ENCODE measurements at regions not wholly inside any gene's neighbourhood (a gene's known extent, or its start where the extent isn't known, plus 50 kb on each side); places are given as distances from the start of the nearest gene placed in this dataset.
A peak's percentile ranks its signal among the peaks of the same experiment; 100 is the strongest.

GRCh38 chr13:99027661-99028425 is 50.0 kb upstream of the DOCK9 start:
- DNase-seq (ENCODE audit: low read depth), result no peak

- DNase-seq (ENCODE audit: low read depth), result no peak
Measured at GRCh38 chr13:99028890-99029289, 51.0 kb upstream of the DOCK9 start.

- DNase-seq (ENCODE audit: low read depth), result no peak
Measured at GRCh38 chr13:99029576-99029975, 51.7 kb upstream of the DOCK9 start.

DNA sequence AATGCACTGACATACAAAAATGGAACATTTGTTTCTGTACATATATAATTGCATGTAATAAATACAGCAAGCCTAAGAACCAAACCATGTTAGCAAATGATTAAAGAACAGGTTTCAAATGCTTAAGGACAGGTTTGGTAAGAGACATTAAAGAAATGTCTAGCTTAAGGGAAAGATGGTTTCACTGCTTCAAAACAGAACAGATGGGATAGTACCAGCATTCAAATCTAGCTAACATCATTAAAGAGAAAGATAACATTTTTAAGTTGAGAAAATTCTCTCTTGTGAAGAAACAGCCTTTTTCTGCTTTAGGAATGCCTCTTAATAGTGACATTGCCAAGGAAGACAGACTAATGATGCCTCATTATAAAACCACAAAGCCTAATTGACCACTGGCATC is 52.5 kb upstream of the DOCK9 start:
- no peak for DNase-seq (ENCODE audit: low read depth)

DNA sequence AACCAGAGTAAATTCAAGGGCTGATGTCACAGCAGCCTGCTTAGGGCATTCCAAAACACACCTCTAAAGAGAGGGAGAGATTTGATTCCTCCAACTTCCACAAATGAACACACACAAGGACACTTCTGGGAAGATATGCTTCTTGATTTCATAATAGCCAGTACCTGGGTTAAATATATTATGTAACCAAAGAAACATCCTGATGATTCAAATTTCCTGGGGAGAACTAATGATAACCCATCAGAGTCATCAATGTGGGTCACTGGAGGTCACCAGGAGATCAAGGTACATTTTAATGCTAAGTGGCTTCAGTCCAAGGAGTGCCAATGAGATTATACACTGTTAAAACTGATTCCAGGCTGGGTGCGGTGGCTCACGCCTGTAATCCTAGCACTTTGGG is 54.0 kb upstream of the DOCK9 start:
- no peak for DNase-seq (ENCODE audit: low read depth)

DNA sequence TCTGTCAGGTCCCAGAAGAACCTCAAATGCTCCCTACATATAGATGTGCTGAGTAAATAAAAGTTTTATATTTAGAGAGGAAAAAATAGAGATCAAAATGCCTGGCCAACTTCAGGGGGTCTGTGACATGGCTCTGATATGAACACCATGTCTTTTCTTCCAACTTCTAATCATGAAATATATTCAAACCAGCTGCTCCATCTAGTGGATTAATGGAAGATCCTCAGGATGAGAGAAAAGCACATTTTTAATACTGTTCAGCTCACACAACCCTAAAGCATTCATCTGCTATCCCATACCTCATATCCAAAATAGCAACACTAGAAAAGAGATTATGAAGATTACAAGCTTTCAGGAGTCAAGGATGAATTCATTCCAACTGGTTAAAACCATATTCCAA is 56.0 kb upstream of the DOCK9 start:
- peak; percentile 19 for DNase-seq (ENCODE audit: low read depth)

DNA sequence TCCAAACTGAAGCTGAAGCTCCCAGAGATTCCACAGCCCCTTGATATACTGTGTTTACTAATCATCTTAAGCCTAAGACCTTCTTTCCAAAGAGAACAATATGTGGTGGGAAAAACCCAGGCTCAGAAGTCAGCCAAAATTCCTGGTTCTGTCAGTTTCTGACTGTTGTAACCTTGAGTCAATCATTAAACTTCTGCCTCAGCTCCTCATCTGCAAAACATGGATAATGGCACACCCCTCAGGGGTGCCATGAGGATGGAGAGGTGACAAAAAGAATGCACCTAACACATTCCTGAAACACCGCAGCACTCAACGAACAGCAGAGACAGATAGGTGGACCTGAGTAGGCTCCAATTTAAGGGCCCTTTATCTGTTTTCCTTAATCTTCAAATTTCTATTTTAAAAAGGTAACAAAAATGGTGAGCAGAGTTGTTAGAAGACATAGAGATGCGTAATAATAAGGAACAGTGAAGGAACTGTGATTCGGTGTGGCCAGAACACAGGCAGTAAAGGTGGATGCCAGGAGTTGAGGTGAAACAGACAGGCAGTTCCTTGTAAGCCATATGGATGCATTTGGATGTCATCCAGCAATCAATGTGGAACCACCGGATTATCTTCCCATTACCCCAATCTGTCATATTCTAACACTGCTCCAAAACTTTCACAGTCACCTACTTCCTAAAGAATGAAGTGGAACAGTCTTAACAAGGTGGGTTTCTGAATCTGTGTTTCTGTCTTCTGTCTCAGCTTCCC is 56.6 kb upstream of the DOCK9 start:
- DNase-seq (ENCODE audit: low read depth), result no peak

DNA sequence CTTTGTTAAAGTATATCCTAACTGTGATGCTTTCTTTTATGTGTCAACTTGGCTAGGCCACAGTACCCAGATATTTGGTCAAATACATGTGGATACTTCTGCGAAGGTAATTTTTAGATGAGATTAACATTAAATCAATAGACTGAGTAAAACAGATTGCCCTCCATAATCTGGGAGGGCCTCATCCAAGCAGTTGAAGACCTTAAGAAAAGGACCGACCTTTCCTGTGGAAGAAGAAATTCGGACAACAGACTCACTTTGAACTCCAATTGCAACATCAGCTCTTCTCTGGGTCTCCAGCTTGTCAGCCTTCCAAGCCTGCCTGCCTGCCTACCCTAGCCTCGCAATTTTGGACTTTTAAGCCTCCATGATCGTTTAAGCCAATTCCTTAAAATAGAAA is 57.9 kb upstream of the DOCK9 start:
- no peak for DNase-seq (ENCODE audit: low read depth)

DNA sequence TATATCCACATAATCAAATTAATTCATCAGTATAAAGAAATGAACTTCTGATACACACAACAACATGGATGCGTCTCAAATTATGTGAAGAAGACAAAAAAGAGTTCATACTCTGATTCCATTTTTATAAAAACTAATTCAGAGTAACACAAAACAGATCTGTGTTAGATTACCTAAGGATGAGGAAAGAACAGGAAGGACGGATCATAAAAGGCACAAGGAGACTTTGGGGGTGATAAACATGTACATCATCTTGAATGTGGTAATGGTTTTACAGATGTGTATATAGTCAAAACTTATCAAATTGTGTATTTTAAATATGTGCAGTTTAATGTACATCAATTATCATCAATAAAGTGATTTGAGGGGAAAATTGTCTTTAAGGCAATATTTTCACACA is 59.9 kb upstream of the DOCK9 start:
- DNase-seq (ENCODE audit: low read depth), result no peak

- peak; percentile 21 for DNase-seq (ENCODE audit: low read depth)
Measured at GRCh38 chr13:99039718-99040280, 61.9 kb upstream of the DOCK9 start.

- DNase-seq (ENCODE audit: low read depth), result no peak
Measured at GRCh38 chr13:99040536-99041131, 62.8 kb upstream of the DOCK9 start.

- no peak for DNase-seq (ENCODE audit: low read depth)
Measured at GRCh38 chr13:99041337-99041736, 63.5 kb upstream of the DOCK9 start.

DNA sequence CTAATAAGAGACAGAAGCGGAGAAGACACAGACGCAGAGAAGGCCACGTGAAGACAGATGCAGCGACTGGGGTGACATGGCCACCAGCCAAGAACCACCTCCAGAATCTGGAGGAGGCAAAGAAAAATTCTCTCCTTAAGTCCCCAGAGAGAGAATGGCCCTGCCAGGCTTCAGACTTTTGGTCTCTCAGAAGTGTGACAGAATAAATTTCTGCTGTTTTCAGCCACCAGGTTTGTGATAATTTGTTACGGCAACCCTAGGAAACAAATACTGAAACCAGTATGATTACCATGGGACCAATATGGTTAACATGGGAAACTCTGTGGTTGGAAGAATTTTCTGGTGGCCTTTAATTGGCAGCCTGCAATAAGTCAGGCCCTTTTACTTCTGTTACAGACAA is 63.9 kb upstream of the DOCK9 start:
- no peak for DNase-seq (ENCODE audit: low read depth)

DNA sequence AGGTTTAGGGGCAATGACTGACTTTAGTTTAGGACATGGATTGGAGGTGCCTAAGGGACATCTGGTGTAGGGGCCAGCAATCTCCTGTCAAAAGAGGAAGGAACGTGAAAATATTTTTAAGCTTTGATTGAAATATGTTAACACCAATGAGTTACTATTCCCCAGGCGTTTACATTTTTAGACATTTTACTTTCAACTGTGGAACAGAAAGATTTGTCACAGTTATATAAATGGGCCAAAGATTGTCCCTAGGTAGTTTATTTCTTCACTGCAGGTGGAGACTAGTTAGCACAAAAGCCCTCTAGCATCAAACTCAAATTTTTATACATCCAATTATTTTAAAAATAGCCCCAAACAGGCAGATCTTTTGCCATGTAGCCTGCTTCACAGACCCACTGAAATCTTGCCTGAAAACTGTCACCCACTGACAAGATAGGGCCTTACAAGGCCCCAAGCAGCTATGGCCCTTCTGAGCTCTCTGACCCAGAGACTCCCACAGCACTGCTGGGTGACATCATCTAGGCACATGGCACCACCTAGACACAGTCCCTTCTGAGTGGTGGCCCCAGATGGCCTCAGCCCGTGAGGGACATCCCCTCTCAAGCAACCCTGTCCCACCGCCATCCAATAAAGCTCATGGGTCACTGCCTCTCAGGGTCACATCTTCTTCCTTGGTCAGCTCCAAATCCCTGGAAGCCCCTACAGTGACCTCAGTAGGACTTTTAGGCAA is 64.8 kb upstream of the DOCK9 start:
- DNase-seq (ENCODE audit: low read depth), result no peak

- no peak for DNase-seq (ENCODE audit: low read depth)
Measured at GRCh38 chr13:99043831-99044231, 66.0 kb upstream of the DOCK9 start.

DNA sequence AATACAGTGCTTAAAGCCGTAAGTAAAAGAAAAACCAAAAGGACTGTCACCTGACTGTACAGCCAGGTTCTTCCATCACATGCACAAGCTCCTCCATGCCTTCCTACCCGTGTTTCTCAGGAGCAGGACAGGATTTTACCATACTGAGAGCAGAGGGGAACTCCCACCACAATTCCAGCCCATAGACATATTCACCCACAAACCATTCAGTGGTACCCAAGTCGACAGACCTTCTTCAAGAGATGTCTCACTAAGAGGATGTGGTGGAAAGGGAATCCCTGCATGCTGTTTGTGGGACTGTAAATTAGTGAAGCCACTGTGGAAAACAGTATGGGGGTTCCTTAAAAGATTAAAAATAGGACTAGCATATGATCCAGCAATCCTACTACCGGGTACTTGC is 66.9 kb upstream of the DOCK9 start:
- DNase-seq (ENCODE audit: low read depth), result no peak

GRCh38 chr13:99045396-99045795 is 67.5 kb upstream of the DOCK9 start:
- peak; percentile 60 for DNase-seq (ENCODE audit: low read depth)

GRCh38 chr13:99046851-99047250 is 69.0 kb upstream of the DOCK9 start:
- no peak for DNase-seq (ENCODE audit: low read depth)

GRCh38 chr13:99050983-99051488 is 73.2 kb upstream of the DOCK9 start:
- DNase-seq (ENCODE audit: low read depth), result no peak

DNA sequence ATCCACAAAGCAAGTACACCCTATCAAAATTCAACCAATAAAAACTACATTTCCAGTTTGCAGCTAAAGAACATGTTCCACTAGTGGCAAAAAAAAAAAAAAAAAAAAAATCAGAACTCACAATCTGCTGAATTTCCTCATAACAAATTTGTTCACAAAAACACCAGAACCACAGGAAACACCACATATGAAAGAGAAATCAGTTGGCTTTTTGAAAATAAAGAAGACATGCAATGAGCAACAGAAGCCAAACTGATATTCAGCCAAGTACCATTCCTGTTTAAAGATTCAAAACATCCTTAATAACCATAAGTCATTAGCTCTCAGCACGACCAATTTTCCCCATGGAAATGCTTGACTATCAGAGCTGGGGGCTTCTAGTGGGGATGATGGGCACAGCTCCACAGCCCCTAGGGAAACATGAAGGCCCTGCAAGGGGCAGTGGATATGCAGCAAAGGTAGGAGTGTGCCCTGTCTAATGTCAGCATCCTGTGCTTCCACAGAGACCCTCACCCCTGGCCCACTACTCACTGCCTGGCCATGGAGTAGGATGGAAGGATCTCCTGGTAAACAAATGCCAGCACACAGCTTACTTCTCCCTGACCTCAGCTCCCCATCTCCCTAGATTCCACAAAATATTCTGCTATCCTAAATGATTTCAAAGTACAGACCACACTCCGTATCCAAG is 74.0 kb upstream of the DOCK9 start:
- DNase-seq (ENCODE audit: low read depth), result no peak

DNA sequence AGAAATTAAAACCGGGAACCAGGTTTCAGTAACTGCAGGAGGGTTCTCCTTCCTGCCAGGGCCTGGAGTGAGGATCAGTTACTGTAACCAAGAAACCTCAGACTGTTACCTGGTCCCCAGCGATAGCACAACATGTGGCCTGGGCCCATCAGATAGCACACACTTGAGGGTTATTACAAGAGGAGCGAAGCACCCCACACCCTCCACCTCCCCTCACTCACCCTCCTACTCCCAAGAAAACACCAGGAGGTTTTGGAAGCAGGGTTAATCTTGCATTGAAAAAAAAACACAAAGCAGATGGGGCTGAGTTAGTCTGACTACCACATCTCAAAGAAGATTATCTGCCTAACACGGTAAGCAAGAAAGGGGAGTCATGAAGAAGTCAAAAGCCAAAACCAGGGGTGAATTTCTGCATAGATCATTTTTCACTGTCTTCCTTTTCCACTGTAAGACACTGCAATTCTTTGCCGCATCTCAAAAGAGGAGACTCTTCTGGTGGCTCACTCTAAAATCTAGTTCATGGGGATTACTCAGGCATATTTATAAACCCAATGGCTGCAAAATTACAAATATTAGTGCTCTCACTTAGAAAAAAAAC is 75.9 kb upstream of the DOCK9 start:
- DNase-seq (ENCODE audit: low read depth), result no peak

Data from fibroblast of gingiva (primary cell).